Endothelial cell (in vitro differentiated cells): ENCODE measurements at regions not wholly inside any gene's neighbourhood (a gene's known extent, or its start where the extent isn't known, plus 50 kb on each side); places are given as distances from the start of the nearest gene placed in this dataset.

Experiments used
- DNase-seq: peaks from one replicate; pipeline ENCODE4 v3.0.0; 2021; ENCODE audit warnings: low spot score
- H3K27ac Mint-ChIP-seq: one replicate; pipeline ENCODE4 v1.8.0; 2021; ENCODE audit warnings: mixed read lengths, inconsistent platforms; ENCODE audit not compliant: unreplicated experiment
- H3K27me3 Mint-ChIP-seq: one replicate; pipeline ENCODE4 v1.8.0; 2021; ENCODE audit warnings: mild to moderate bottlenecking, moderate library complexity, mixed read lengths, inconsistent platforms; ENCODE audit not compliant: unreplicated experiment
- H3K36me3 Mint-ChIP-seq: one replicate; pipeline ENCODE4 v1.8.0; 2021; ENCODE audit warnings: mild to moderate bottlenecking, low read depth, mixed read lengths, inconsistent platforms; ENCODE audit not compliant: unreplicated experiment
- H3K4me1 Mint-ChIP-seq: one replicate; pipeline ENCODE4 v1.8.0; 2021; ENCODE audit warnings: mild to moderate bottlenecking, mixed read lengths, inconsistent platforms; ENCODE audit not compliant: unreplicated experiment
- H3K4me3 Mint-ChIP-seq: one replicate; pipeline ENCODE4 v1.8.0; 2021; ENCODE audit warnings: mild to moderate bottlenecking, mixed read lengths, inconsistent platforms; ENCODE audit not compliant: unreplicated experiment
- H3K9me3 Mint-ChIP-seq: one replicate; pipeline ENCODE4 v1.8.0; 2021; ENCODE audit warnings: mixed read lengths, inconsistent platforms; ENCODE audit not compliant: unreplicated experiment
- CTCF ChIP-seq: fragments of 200-600 bp; sonication (generic); IDR thresholded peaks from one replicate; pipeline ENCODE4 v1.5.0; 2021; ENCODE audit warnings: antibody characterized with exemption; ENCODE audit not compliant: unreplicated experiment

- no peak overlapping the region for H3K27ac Mint-ChIP-seq
- H3K4me3 Mint-ChIP-seq = no peak overlapping the region
- no peaks in the 10 kb centered on the region for H3K4me1 Mint-ChIP-seq
- no peak for TF ChIP-seq CTCF
- DNase-seq = no peak
- peaks cover 1% of the 10 kb centered on the region for H3K27me3 Mint-ChIP-seq
- H3K9me3 Mint-ChIP-seq = no peaks in the 10 kb centered on the region
- H3K36me3 Mint-ChIP-seq = no peaks in the 10 kb centered on the region
These were observed 205.2 kb downstream of the SEC61B start for GRCh38 chr9:99427260-99427659.

DNA sequence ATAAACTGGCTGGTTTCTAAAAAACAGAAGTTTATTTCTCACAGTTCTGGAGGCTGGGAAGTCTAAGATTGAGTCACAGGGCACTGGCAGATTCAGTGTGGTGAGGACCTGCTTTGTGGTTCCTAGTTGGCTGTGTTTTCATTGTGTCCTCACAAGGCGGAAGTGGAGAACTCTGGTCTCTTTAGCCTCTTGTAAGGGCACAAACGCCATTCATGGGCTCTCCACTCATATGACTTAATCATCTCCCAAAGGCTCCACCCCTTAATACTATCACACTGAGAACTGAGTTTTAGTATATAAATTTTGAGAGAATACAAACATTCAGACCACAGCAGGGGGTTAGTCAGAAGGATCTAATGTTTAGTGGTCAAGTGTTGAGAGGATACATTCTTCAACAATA lies 208.2 kb downstream of the SEC61B start:
- no peaks in the 10 kb centered on the region for H3K4me1 Mint-ChIP-seq
- H3K4me3 Mint-ChIP-seq = no peak overlapping the region
- no peak overlapping the region for H3K27ac Mint-ChIP-seq
- H3K9me3 Mint-ChIP-seq = no peaks in the 10 kb centered on the region
- H3K36me3 Mint-ChIP-seq = no peaks in the 10 kb centered on the region
- DNase-seq = no peak
- peaks cover 1% of the 10 kb centered on the region for H3K27me3 Mint-ChIP-seq
- TF ChIP-seq CTCF = no peak

GRCh38 chr9:99431103-99431502 lies 209.0 kb downstream of the SEC61B start:
- Mint-ChIP-seq H3K27me3 (peaks cover 1% of the 10 kb centered on the region), H3K27ac (no peak overlapping the region), H3K4me1 (no peaks in the 10 kb centered on the region), H3K4me3 (no peak overlapping the region), H3K9me3 (no peaks in the 10 kb centered on the region), H3K36me3 (no peaks in the 10 kb centered on the region)
- DNase-seq = no peak
- TF ChIP-seq CTCF = no peak

GRCh38 chr9:99432075-99432474 lies 210.0 kb downstream of the SEC61B start:
- TF ChIP-seq CTCF = no peak
- peaks cover 1% of the 10 kb centered on the region for H3K27me3 Mint-ChIP-seq
- no peaks in the 10 kb centered on the region for H3K4me1 Mint-ChIP-seq
- no peak for DNase-seq
- no peaks in the 10 kb centered on the region for H3K36me3 Mint-ChIP-seq
- H3K27ac Mint-ChIP-seq = no peak overlapping the region
- H3K9me3 Mint-ChIP-seq = no peaks in the 10 kb centered on the region
- no peak overlapping the region for H3K4me3 Mint-ChIP-seq

DNA sequence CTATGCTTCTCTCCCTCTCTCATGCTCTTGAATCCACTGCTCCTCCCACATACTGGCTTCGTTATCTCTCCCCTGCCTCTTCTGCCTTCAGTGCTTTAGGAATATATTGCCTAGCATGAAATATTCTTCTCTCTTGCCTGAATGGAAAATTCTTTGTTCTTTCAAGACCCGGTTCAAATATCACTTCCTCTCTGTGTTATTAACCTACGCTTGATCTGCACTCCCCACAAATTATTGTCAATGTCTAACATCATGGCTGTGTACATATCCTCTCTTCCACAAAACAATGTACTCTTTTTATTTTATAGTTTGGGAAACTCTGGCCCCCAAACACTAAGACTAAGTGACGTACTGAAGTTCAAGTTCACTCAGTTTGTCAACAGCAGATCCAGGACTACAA lies 211.0 kb downstream of the SEC61B start:
- Mint-ChIP-seq H3K27ac (no peak overlapping the region), H3K4me3 (no peak overlapping the region), H3K36me3 (no peaks in the 10 kb centered on the region), H3K27me3 (peaks cover 4% of the 10 kb centered on the region), H3K9me3 (no peaks in the 10 kb centered on the region), H3K4me1 (peaks cover 4% of the 10 kb centered on the region)
- DNase-seq = no peak
- TF ChIP-seq CTCF = no peak
